GM10266 (cell line): ENCODE measurements at regions not wholly inside any gene's neighbourhood (a gene's known extent, or its start where the extent isn't known, plus 50 kb on each side); places are given as distances from the start of the nearest gene placed in this dataset.

ENCODE experiments used
- DNase-seq: peaks from one replicate; pipeline ENCODE4 v3.0.0; 2012; ENCODE audit errors: extremely low spot score
- TF ChIP-seq, protein P1 (sequence below): IDR thresholded peaks from 2 replicates; pipeline ENCODE4 v1.5.1; 2012; ENCODE audit warnings: mild to moderate bottlenecking, low read depth; ENCODE audit not compliant: control insufficient read depth, insufficient read depth; ENCODE audit errors: missing control alignments

DNA sequence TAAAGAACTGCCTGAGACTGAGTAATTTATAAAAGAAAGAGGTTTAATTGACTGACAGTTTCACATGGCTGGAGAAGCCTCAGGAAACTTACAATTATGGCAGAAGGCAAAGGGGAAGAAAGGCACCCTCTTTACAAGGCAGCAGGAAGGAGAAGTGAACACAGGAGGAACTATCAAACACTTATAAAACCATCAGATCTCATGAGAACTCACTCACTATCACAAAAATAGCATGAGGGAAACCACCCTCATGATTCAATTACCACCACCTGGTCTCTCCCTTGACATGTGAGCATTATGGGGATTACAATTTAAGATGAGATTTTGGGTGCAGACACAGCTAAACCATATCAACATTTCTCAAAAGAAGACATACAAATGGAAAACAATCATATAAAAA, 266.3 kb downstream of the EPM2A start:
- TF ChIP-seq, protein P1, sequence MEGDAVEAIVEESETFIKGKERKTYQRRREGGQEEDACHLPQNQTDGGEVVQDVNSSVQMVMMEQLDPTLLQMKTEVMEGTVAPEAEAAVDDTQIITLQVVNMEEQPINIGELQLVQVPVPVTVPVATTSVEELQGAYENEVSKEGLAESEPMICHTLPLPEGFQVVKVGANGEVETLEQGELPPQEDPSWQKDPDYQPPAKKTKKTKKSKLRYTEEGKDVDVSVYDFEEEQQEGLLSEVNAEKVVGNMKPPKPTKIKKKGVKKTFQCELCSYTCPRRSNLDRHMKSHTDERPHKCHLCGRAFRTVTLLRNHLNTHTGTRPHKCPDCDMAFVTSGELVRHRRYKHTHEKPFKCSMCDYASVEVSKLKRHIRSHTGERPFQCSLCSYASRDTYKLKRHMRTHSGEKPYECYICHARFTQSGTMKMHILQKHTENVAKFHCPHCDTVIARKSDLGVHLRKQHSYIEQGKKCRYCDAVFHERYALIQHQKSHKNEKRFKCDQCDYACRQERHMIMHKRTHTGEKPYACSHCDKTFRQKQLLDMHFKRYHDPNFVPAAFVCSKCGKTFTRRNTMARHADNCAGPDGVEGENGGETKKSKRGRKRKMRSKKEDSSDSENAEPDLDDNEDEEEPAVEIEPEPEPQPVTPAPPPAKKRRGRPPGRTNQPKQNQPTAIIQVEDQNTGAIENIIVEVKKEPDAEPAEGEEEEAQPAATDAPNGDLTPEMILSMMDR = no peak
- no peak for DNase-seq

DNA sequence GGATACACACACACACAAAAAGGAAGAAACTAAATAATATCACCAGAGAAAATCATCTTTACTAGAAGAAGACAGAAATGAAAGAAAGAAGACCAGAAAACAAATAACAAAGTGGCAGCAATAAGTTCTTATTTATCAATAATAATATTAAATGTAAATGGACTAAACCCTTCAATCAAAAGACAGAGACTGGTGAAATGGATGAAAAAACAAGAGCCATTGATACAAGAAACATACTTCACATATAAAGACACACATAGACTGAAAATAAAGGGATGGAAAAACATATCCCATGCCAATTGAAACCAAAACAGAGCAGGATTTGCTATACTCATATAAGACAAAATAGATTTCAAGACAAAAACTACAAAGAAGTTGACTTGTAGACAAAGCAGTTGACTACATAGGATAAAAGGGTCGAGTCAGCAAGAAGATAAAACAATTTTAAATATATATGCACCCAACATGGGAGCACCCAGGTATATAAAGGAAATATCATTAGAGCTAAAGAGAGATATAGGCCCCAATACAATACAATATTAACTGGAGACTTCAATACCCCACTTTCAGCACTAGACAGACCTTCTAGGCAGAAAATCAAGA, 259.4 kb downstream of the EPM2A start:
- DNase-seq = no peak
- TF ChIP-seq, protein P1 = no peak

DNA sequence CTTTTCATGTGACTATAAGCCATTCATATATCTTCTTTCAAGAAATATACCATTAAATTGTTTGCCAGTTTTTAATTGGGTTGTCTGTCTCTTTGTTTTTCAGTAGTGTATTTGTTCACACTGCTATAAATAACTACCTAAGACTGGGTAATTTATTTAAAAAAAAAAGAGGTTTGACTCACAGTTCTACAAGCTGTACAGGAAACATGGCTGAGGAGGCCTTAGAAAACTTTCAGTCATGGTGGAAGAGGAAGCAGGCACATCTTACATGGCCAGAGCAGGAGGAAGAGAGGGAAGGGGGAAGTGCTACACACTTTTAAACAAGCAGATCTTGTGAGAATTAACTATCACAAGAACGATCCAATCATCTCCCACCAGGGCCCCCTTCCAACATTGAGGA, 255.3 kb downstream of the EPM2A start:
- TF ChIP-seq, protein P1 = no peak
- DNase-seq = no peak

DNA sequence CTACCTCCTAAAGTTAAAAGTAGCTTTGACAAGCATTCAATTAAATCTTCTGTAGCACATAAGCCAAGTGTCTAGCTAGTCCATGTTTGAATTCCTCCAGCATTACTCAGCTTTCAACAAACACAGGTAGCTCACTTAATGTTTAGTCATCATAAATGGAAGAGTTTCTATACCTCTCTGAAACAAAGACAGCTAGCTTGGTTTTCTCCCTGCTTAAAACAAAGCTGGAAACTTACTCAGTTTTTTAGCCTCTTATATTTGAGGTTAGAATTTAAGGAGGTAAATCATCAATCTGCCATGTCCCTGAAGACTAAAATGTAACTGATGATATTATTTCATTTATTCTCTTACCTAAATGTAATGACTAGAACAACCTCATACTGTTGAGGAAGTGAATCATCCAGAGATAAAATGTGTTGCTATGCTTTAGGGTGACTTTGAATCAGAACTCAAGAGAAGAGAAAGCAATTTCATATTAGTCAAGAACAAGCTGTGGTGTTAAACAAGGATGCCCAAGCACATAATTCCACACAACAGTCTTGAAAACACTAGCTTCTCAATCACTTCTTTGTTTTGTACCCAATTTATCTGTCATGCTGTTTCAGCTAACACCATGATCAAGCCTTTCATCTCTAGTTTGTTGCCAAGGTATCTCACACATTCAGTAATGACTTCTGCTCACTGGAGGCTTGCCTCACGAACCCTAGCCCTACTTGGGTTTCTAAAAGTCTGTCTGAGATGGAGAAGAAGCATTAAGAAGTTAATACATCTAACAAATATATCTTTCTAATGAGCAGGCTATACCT, 251.9 kb downstream of the EPM2A start:
- TF ChIP-seq, protein P1 = no peak
- DNase-seq = no peak

DNA sequence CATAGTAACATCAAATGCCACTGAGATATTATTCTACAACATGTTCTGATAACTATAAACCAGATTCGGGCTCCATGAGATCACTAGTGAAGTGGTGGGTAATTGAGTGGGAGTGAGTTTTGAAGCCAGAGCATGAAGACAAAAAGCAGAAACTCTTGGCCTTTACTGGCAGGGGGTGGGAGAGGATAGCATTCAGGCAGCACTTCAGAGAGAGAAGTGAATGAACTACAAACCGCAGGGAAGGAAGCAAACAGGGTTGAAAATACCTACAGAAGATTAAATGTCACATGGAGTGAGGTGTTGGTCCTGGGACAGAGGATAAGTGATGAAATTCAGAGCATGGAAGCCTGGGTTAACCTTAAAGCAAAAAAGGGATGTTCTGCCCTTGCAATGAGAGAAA, 250.0 kb downstream of the EPM2A start:
- DNase-seq = no peak
- TF ChIP-seq, protein P1 = no peak

DNA sequence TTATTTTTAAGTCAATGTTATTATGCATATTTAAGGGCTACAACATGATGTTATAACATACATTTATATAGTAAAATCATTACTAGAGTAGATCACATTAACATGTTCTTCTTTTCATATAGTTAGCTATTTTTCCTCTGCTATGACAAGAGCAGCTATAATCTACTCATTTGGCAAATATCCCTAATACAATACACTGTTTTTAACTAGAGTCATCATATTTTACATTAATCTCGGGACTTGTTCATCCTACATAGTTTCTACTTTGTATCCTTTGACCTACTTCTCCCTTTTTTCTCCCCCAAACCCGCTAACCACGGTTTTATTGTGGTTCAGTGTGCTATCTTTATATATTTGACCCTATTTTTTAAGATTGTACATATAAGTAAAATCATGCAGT, 249.0 kb downstream of the EPM2A start:
- DNase-seq = no peak
- TF ChIP-seq, protein P1 = no peak

DNA sequence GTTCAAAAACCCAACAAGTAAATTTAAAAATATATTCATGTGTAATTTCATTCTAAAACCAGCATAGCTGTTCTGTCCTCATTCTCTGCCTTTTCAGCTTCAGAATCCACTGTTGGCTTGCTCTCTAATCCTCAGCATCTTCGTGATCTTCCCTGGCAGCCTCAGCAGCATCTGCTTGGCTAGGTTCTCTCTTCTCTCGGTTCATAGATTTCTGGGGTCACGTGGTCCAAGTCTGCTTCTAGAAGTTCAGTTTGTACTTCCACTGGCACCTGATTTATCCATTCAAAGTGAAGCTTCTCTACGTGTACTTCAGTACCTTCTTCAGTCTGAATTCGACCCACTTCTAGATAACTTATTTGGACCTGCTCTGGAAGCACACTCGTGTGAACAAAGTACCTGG, 245.7 kb downstream of the EPM2A start:
- no peak for DNase-seq
- TF ChIP-seq, protein P1 = no peak
